Ammon's horn (tissue), 1 donor: ENCODE measurements at regions not wholly inside any gene's neighbourhood (a gene's known extent, or its start where the extent isn't known, plus 50 kb on each side); places are given as distances from the start of the nearest gene placed in this dataset.

ENCODE experiments used
- DNase-seq: peaks from one replicate; pipeline ENCODE4 v3.0.0-alpha.2; 2016; ENCODE audit warnings: low spot score

- DNase-seq: no peak
Observed at GRCh38 chr5:126366199-126366560, 57.0 kb upstream of the GRAMD2B start.

DNA sequence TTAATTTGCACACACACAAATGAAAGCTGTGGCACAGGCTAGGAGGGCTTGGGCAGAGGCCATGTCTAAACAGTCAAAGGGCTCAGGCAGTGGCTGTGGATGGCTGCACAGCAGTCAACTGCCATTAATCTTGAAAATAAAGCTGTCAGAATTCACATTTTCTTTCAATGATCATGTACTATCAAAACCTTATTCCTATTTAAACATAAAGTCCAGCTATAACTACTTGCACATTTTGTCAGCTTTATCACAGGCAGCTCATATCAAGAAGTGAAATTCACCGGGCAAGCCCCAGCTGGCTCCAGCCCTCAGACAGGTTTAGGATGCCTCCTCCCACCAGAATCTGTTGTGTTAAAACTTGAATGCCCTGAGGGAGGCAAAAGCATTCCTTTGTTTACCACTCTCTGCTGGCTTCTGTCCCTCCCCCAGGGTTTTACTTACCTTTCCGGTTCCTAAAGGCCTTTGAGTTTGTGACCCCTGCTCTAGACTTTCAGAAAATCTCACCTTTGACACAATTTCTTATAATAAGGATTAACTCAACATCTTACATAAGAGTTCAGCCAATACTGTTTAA is 54.9 kb upstream of the GRAMD2B start:
- no peak for DNase-seq

GRCh38 chr5:126369083-126369482 is 54.1 kb upstream of the GRAMD2B start:
- no peak for DNase-seq

DNA sequence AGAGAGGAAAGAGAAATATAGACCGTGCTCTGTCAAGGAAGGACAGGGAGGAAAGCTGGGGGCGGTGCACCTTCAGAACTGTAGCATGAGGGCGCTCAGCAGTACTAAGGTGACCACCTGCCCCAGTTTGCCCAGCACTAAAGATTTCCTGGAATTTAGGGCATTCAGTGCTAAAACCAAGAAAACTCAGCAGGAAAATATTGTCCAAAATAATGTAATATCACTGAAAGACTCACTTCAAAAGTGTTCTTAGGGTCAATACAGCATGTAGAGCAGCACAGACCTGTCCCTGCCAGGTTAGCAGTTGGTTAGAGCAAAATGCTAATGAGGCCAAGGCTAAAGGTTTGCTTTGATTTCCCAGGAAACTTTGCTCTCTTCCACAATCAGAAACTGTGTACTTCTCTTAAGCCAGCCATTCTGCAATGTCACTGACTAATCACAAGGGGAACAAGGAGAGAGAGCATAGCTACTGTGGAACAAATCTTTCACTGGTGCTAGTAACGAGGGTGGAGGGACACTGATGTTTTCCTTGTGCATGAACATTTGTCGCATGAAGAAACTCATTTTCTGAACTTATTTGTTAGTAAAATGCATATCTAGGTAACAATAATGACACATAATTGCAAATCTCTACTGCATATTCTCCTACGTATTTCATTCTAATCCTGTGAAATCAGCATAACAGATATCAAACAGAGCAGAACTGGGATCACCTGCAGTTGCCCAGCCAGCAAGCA is 53.0 kb upstream of the GRAMD2B start:
- peak; percentile 38 for DNase-seq

- DNase-seq: no peak
Observed at GRCh38 chr5:126370796-126371718, 52.2 kb upstream of the GRAMD2B start.

DNA sequence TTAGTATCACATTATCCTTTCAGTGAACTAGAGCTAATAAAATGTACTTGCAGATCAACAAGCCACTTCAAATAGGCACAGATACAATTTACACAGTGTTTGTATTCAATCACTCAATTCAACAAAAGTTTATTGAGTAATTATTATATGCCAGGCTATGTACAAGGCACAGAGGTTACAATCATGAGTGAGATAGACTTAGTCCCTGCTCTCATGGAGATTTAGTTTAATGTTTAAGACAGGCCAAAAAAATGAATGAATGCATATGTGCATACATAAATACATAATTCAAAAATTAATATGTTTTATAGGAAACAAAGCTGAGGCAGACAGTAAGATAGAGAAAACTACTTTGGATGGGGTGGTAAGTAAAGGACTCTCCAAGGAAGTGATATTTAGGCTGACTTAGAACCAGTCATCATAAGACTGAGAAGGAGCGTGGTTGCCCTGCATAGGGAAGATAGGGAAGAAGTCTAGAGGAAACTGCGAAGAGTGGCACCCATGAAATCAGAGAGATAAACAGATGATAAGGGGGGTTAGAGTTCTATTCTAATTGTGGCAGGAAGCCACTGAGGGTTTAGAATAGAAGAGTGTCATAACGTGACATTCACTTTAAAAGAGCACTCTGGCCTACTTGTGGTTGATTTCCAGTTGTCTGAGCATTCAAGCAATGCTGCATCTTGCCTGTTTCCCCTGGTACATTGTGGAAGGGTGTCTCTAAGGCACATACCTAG is 49.7 kb upstream of the GRAMD2B start:
- DNase-seq: no peak
